HG03354 (cell line): ENCODE measurements at regions not wholly inside any gene's neighbourhood (a gene's known extent, or its start where the extent isn't known, plus 50 kb on each side); places are given as distances from the start of the nearest gene placed in this dataset.
A peak's percentile ranks its signal among the peaks of the same experiment; 100 is the strongest.

Experiments used
- ATAC-seq: cut with Tn5 transposase; IDR thresholded peaks from one replicate; pipeline ENCODE4 v1.9.1; 2021; ENCODE audit warnings: mild to moderate bottlenecking; ENCODE audit not compliant: unreplicated experiment, poor library complexity, severe bottlenecking

DNA sequence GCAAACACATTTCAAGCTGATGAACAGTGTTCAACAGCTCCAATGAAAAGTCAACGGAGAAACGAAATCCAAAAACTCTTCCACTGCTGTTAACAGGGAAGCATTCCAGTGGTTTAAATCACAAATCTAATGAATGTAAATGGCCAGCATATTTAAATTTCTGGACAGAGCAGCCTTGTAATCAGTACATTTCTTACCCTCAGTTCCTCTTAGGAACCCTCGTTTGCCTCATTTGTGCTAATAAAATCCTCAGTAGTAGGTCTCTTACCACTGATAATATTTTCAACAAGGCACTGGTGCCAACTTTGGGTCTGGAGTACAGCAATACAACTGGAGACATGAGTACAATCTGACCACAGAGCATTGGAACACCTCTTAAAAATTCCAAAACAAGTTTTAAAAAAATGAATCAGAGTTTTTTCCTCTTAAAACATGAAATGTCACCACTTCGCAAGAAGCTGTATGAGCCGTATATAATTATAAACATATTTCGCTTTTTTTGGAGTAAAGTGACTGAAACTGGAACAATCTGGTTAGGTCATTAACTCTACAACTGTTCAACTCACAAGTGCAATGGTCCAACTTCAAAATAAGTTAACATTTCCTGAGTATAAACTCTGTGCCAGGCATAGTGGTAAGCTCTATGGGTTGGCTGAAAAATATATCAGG is 211.2 kb downstream of the CPEB2 start:
- no peak for ATAC-seq

DNA sequence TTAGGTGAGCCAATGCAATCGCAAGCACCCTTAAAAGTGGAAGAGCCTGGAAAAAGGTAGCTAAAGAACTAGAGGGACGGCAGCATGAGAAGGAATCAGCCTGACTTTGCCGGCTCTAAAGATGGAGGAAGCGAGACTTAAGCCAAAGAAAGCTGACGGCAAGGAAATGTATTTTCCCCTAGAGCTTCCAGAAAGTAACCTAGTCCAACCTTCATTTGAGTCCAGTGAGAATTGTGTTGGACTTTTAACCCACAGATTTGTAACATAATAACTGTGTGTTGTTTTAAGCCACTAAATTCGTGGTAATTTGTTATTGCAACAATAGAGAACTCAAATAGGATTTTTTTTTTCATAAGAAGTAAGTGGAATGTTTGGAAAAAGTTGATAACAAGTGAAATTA is 212.7 kb upstream of the C1QTNF7 start:
- ATAC-seq = no peak

DNA sequence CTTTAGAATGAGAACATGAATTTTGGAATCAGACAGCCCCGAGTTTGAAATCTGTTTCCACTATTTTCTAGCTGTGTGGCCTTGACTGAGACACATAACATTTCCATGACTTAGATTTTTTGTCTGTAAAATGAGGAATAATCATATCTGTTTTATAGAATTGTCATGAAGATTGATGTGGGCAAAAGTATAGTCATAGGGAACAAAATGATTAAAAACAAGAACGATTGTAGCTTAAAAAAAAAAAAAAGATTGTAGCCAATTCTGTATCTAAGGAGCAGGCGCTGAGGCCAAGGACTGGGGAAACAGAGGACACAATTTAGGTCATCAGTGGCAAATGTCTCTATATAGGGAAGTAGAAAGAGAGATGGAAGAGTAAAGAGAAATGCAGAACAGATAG is 201.6 kb upstream of the C1QTNF7 start:
- ATAC-seq = no peak

DNA sequence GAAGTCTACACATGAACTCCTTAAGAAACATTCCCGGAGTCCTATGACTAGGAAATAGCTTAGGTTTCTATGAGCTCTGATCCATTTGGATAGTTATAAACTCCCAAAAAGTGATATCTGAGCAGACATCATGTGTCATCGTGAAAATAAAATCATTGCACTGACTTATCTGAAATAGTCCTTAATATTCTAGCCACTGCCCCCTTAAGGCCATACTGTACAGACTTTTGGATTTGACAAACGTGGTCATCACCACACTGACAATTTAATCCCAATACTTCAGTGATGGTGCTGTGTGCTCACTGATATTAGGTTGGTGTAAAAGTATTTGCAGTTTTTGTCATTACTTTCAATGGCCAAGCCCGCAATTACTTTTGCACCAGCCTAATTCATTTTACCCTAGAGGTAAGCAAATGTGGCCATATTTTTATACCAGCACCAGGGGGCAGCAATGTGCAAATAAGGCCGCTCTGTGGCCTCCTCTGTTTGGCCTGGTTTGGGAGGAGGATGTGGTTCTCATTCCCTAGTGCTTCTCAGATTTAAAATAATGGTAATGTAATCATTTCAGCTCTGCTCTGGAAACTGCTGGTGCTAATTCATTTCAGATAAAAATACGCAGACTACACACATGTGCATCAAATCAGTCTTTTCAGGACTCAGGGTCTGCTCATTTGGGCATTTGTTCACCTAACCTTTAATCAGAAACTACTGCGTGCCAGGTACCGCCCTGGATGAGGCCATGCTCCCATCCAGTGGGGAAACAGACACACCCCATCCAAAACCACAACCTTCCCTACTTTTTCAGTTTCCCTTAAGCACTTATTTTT is 196.4 kb upstream of the C1QTNF7 start:
- peak; percentile 83 for ATAC-seq

DNA sequence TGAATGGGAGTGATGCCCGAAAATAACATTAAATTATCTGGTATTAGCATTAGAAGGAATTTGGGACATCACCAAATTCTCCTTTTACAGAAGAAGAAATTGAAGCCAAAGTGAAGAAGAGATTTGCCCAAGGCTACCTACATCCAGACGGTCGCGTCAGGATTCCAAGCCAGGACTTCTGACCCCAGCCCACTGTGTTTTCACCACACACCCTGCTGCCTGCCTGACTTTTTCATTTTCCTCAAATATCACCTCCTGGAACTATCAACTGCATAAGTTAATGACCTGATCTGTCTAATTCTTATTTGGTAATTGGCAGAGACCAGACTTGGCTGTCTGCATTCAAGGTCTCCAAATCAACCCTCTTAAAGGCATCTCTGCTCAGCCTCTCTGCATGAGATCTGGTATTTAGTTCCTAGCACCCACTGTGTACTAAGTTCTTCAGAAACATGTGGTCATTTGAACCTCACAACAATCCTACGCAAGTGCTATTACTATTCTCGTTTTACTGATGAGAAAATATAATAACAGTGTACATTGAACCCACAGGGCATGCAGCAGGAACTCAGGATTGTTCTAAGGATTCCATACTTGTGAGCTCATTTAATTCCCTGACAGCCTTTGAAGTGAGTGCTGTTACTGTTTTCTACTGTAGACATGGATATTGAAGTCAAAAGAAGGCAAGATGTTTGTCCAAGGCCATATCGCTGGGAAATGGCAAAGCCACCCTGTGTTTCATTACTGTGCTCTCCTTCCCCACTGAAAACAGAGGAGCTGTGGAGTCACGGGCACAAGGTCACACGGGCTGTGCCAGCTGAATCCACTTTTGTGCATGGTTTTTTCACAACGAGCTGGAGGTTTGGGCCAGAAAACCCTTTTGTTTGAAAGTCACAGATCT is 195.2 kb upstream of the C1QTNF7 start:
- no peak for ATAC-seq

DNA sequence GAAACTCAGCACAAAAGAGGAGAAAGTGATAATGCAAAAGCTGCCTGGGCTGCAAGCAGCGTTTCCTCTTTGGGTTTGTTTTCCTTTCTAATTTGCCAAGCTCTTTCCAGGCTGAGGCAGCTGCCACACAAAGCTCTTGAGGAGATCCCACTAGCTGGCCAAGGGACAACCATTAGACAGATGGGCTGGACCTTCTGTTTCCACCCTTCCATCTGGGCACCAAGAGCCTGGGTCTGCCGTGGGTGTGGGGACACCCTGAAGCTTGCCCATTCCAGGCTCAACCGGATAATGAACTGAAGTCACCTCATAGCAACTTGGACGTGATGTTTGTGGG is 194.6 kb upstream of the C1QTNF7 start:
- ATAC-seq = peak; percentile 33

DNA sequence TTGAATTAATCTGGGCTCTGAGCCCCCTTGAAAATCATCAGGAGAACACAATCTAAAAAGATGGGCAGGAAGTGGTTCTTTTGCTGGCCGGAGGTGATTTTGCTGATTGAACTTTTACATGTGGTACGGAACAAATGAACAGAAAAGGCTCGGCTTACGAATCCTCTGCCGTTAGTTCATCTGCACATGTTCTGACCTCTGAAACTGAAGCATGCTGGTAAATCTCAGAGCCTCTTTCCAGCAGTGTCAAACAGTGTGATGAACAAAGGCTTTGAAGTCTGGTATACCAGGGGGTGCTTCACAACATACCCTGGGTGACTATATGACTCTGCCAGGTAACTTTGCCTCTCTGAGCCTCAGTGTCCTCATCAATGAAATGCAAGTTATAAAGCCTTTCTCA is 194.2 kb upstream of the C1QTNF7 start:
- peak; percentile 54 for ATAC-seq

DNA sequence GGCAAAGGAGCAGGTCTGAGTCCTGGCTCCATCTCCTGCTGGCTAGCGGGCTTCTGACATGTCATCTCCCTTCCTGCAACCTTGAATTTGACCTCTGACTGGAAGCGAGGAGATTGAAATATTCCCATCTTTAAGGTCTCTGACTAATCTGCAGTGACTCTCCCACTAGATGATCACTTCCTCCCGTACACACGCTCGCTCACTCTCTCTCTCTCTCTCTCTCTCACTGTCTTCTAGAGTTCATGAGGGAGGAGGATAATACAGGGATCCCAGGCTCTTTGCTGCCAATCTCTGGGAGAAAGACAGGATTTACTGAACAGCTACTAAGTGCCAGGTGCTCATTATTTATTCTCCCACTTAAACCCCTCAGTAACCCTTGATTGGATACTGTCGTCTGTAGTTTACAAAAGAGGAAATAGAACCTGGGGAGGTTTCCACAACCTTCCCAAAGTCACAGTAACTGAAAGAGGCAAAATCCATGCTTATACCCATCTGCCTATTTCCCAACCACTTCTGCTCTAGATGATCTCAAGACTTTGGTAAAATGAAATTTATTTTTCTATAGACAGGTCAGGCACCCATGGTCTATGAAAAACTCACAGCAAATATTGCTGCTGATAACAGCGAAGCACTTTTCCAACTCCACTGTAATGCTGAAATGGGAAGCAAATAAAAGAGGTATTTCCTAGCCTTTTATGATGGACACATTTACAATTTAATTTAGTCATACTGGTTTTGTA is 193.5 kb upstream of the C1QTNF7 start:
- ATAC-seq = no peak

DNA sequence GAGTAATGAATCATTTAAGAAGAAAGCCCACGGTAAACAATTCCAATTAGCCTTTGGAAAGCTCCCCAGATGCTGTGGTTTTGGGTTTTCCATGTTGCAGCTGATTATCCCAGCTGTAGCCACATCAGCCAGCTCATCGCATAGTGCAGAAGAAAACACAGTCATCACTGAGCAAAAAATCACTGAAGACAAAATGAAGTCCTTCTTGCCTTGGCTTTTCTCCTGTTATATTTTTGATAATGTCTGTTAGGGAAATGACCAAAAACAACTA is 193.0 kb upstream of the C1QTNF7 start:
- ATAC-seq = no peak

DNA sequence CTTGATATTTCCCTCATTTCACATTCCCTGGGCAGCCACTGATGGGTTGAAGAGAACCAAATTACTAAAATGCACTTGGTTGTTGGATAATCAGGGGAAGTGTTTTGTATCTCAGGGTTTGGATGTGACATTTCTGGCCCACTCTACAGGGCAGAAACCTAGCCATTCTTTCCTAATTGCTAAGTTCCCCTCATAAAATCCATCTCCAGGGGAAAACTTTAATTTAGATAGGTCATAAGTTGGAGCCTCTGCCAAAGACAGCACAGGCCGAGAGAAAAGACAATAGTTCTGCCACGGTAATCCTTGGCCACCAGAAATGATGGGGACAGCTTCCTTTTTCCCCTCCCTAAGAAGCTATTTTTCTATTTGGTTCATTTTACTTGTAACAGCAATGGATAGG is 192.7 kb upstream of the C1QTNF7 start:
- no peak for ATAC-seq

DNA sequence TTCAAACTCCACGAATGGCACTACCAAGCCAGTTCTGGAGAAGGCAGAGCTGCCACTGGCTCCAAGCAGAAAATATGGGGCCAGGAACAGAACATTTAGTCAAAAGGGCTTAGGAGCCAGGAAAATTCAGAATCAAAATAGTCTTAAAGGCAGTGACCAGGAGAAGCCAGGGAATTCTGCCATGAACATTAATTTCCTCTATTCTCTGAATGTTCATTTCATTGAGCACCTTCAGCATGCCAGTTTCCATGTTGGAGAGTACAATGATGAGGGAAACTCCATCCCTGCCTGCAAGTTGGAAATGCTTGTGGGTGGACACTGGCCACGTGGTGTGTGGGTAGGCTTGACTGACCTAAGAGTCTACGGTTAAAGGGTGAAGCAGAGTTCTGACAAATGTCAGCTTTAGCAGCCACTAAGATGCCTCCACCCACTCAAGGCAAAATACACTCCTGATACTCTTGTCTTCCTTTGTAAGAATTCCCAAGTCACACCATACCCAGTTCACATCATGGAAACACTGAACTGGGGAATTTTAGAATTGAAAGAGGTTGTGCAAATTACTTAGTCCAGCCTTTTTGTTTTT is 190.1 kb upstream of the C1QTNF7 start:
- ATAC-seq = no peak

DNA sequence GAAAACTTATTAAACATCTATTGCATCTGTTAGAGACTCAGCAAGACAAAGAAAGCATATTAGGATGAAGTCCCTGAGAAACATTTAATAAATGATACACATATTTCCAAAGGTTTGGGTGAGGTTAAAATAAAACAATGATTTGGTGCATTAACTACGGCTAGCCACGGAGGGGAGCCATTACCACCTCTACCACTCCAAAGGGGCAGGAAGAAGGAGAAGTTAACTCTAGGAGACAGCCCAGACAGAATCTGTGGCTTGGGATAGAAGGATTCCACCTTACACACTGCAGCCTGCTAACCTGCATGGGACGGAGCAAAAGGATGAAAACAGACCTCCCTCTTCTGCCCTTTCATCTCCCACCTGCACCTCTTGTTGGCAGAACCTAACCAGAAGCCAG is 189.1 kb upstream of the C1QTNF7 start:
- ATAC-seq = peak; percentile 71

DNA sequence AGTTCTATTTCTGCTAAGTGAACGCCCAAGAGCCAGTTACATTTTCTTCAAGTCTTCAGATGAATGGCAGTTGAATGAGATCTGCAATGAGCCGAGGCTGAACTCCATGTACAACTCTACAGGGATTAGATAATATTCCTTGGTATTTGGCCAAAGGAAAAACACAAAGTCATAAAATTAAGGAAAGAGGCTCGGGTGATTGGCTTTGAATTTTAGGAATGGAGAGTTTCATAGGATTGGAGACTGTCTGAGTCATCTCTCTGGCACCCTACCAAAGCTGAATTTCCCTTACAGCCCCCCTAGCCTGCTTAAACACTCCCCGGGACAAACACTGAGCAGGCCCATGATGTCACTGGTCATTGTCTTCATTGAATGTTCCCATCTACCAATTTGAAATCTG is 188.0 kb upstream of the C1QTNF7 start:
- ATAC-seq = no peak

DNA sequence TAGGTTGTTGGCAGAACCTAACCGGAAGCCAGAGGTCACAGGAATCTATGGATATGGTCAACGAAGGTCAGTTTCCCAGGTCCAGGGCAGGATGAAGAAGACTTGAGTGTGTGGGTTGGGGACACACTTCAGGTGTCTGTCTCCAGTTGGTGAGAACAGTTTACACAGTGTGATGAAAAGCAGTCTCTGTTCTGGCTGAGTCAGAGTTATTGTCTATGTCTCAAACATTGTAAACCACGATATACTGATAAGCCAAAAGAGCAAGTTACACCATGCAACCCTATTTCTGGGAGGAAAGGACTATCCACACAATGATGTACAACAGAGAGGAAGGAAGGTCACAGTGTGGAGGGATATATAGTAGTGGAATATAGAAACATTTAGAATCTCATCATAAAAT is 187.1 kb upstream of the C1QTNF7 start:
- no peak for ATAC-seq

DNA sequence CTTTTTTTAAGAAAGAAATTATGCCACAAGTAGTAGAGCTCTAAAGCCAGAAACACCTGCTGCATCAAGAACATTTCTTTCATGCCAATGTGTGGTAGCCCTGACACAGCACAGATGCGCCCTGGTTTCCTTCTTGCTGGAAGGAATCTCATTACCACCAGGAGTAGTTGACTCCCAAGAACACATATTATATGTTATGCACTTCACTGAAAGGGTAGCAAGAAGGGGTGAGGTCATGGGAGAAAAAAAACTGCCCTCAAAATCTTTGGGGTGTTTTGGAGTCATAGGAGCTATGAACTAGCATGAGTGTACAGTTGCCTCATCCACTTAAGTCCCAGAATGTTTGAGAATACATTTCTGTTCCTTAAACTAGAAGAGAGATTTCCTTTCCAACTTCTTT is 185.8 kb upstream of the C1QTNF7 start:
- no peak for ATAC-seq

DNA sequence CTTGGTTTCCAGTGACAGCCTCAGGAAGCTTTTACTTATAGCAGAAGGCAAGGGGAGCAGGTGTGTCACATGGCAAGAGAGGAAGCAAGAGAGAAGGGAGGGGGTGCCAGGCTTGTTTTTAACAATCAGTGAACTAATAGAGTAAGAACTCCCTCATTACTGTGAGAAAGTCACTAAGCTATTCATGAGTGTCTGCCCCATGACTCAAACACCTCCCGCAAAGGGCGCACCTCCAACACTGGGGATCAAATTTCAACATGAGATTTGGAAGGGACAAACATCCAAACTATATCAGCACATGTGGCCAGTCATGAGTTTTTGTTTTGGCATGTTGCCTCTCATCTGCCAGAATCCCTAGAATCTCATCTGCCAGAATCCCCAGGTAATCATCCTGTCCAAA is 183.5 kb upstream of the C1QTNF7 start:
- ATAC-seq = no peak

DNA sequence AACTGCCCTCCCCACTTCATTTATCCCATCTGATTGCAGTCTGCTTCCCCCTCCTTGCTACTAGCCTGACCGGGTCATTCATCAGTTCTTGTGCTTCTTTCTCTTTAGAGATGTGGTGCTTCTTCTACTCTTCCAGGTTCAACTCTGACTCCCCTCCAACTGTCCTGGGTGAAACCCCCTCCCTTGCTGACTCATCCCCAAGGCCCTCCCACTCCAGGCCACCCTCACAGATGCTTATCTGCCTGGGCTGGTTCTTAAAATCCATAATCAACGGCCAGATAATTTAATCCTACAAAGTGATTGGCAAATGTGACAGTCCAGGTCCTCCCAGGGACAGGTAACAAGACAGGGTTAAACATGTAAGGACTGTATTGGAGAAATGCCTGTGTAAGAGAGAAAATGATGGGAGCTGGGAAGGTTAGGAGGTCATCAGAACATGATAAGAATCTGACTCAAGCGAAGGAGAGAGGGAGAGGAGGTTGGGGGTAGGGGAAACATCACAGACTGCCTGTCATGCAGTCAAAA is 182.8 kb upstream of the C1QTNF7 start:
- no peak for ATAC-seq

DNA sequence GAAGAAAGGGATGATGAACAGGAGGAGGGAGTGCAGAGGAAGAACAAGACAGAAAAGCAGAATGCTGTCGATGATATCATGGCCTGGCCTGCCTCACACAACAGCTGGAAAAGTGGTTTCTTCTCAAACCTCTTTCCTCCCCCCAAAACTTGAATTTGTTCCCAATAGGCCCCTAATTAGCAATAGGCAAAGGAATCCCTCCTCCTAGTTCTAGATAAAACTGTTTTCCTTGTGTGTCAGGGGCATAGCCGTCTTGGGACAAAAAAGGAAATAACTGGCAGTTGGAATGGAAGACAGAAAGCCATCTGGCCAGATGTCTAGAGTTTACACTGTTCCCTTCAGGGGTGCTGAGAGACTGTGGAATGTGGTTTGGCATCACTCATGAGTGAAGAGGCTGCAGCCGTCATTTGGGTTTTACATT is 177.8 kb upstream of the C1QTNF7 start:
- ATAC-seq = no peak

DNA sequence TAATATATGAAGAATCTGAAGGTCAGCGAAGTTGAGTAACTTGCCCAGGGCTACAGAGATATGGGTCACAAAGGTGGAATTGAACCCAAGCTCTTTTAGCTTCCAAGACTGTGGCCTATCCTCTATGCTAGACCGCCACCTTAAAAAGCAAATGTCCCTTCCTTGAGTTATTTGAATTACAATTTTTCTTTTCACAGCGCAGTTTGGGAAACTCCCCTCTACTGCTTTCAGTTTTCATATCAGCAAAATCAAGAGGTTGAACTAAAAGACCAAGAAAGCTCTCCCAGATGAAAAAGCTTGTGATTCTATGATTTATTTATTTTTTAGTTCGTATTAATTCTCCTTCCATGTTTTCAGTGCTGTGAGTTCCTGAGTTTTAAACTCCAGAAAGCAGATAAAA is 174.5 kb upstream of the C1QTNF7 start:
- peak; percentile 89 for ATAC-seq
